ENCODE measurements at regions not wholly inside any gene's neighbourhood (a gene's known extent, or its start where the extent isn't known, plus 50 kb on each side); places are given as distances from the start of the nearest gene placed in this dataset.

GRCh38 chr7:25988640-25989039 lies 163.4 kb upstream of the NFE2L3 start:
- no peak for TF ChIP-seq CTCF (IDR thresholded peaks at IDR 0.05 in 2 of 3, conservative IDR thresholded peaks at IDR 0.05 in 1 of 3; ENCODE audit: borderline replicate concordance in 1 of 3, insufficient read depth in 1 of 3, low read depth in 2 of 3, low read length in 2 of 3)
- TF ChIP-seq FOSL1 (IDR thresholded peaks at IDR 0.05; ENCODE audit: low read depth): no peak
- no peak for TF ChIP-seq MAX (IDR thresholded peaks at IDR 0.05)
- no peak for TF ChIP-seq POLR2AphosphoS5 (IDR thresholded peaks at IDR 0.05; ENCODE audit: low read depth, low read length)
- no peak for TF ChIP-seq POLR2A (IDR thresholded peaks at IDR 0.05; ENCODE audit: borderline replicate concordance, extremely low read depth, insufficient read depth, insufficient read length)
- TF ChIP-seq YY1 (IDR thresholded peaks at IDR 0.05; ENCODE audit: extremely low read depth, insufficient replicate concordance, low read depth, low read length): no peak
- no peak for TF ChIP-seq SRF (IDR thresholded peaks at IDR 0.05; ENCODE audit: low read depth)

Measured in HCT116 (cell line).